ENCODE measurements at regions not wholly inside any gene's neighbourhood (a gene's known extent, or its start where the extent isn't known, plus 50 kb on each side); places are given as distances from the start of the nearest gene placed in this dataset.

GRCh38 chr4:14898989-14899388, 103.3 kb upstream of the CPEB2 start:
- Histone ChIP-seq H3K79me2 (ENCODE audit: control insufficient read depth in 1 of 2, insufficient read depth in 2 of 2, low read length in 2 of 2) (no peaks in the 10 kb centered on the region), H4K5ac (ENCODE audit: insufficient read length, low read depth, low read length) (no peak overlapping the region), H2BK15ac (ENCODE audit: low read length) (no peak overlapping the region), H4K91ac (replicated peaks; ENCODE audit: insufficient read length, low read length) (no peak overlapping the region), H3K4me3 (ENCODE audit: extremely low read depth in 1 of 4, insufficient read depth in 2 of 4, low read depth in 3 of 4, low read length in 4 of 4) (no peak overlapping the region), H2AK5ac (ENCODE audit: low read depth, low read length) (no peak overlapping the region), H3K9me3 (ENCODE audit: insufficient read depth in 2 of 2, low read depth in 1 of 2, low read length in 1 of 2) (no peaks in the 10 kb centered on the region), H2BK20ac (ENCODE audit: low read length) (no peak overlapping the region), H3K9ac (replicated peaks in 1 of 4; ENCODE audit: extremely low read depth in 1 of 4, low read depth in 3 of 4, low read length in 3 of 4) (no peak overlapping the region), H4K20me1 (replicated peaks in 1 of 2; ENCODE audit: control insufficient read depth in 1 of 2, insufficient read depth in 2 of 2, low read length in 2 of 2) (no peaks in the 10 kb centered on the region), H3K27me3 (replicated peaks in 1 of 4; ENCODE audit: control insufficient read depth in 3 of 4, extremely low read depth in 1 of 4, insufficient read depth in 3 of 4, low read length in 3 of 4) (peaks cover 0 to 1% (median 0%) of the 10 kb centered on the region in 4 experiments; a peak in 1 of 7 replicates), H3K23ac (ENCODE audit: insufficient read length) (no peak overlapping the region), H3K27ac (ENCODE audit: low read depth, low read length) (no peak overlapping the region), H2BK12ac (ENCODE audit: low read depth, low read length) (no peak overlapping the region), H3K14ac (ENCODE audit: insufficient read length) (no peak overlapping the region), H2BK5ac (ENCODE audit: low read depth, low read length) (no peak overlapping the region), H3K4me2 (ENCODE audit: insufficient read depth in 1 of 2, low read depth in 2 of 2, low read length in 2 of 2) (no peak overlapping the region), H3K56ac (replicated peaks; ENCODE audit: insufficient read length, low read depth, low read length) (no peak overlapping the region), H2BK120ac (replicated peaks; ENCODE audit: low read depth, low read length) (no peak overlapping the region), H3K4ac (replicated peaks; ENCODE audit: insufficient read length, low read depth, low read length) (no peak overlapping the region), H3K4me1 (replicated peaks in 1 of 4; ENCODE audit: control insufficient read depth in 3 of 4, insufficient read depth in 4 of 4, low read length in 3 of 4) (no peaks in the 10 kb centered on the region), H3K36me3 (ENCODE audit: control insufficient read depth in 2 of 4, insufficient read depth in 4 of 4, low read length in 3 of 4) (no peaks in the 10 kb centered on the region), H4K8ac (ENCODE audit: extremely low read depth, insufficient read depth, low read length) (no peak overlapping the region), H3K23me2 (ENCODE audit: low read depth, low read length) (no peaks in the 10 kb centered on the region), H3K18ac (ENCODE audit: extremely low read depth, low read length) (no peak overlapping the region), H2AFZ (ENCODE audit: low read length) (no peak overlapping the region), H3K79me1 (ENCODE audit: low read depth, low read length) (no peaks in the 10 kb centered on the region)
- ChIA-PET POLR2A (ENCODE audit: partially characterized antibody) (no interaction called here), CTCF (ENCODE audit: partially characterized antibody) (interaction anchor here (1.0 kb wide), 1 partner anchor 332 kb away, joined by 3 read pairs; no protein-coding TSS in a partner anchor)
- TF ChIP-seq RBBP5 (IDR thresholded peaks at IDR 0.05; ENCODE audit: borderline replicate concordance, low read depth, low read length) (no peak), EGR1 (IDR thresholded peaks at IDR 0.05; ENCODE audit: borderline replicate concordance, low read depth, low read length) (no peak), BCL11A (IDR thresholded peaks at IDR 0.05; ENCODE audit: low read depth in 2 of 2, low read length in 2 of 2) (no peak), TAF1 (IDR thresholded peaks at IDR 0.05; ENCODE audit: low read depth, low read length) (no peak)
- FAIRE-seq (no peak), DNase-seq (ENCODE audit: low read depth in 1 of 2, low spot score in 2 of 2) (no peak)

All from H1 (cell line).